MM.1S (cell line): ENCODE measurements at regions not wholly inside any gene's neighbourhood (a gene's known extent, or its start where the extent isn't known, plus 50 kb on each side); places are given as distances from the start of the nearest gene placed in this dataset.

ENCODE experiments used
- CTCF ChIP-seq: fragments of 300-600 bp; sonication (generic); IDR thresholded peaks from 2 replicates; pipeline ENCODE4 v1.5.1; 2016; ENCODE audit warnings: antibody characterized with exemption, low read length, mixed read lengths
- EZH2 ChIP-seq: fragments of 300-600 bp; sonication (generic); optimal IDR thresholded peaks from 2 replicates; pipeline ENCODE3; 2017; ENCODE audit warnings: low read depth, mild to moderate bottlenecking, antibody characterized with exemption, low read length, mixed read lengths
- EZH2phosphoT487 ChIP-seq: fragments of 300-600 bp; sonication (generic); IDR thresholded peaks from 2 replicates; pipeline ENCODE4 v1.6.1; 2018; ENCODE audit warnings: antibody characterized with exemption, low read length

GRCh38 chr4:154078504-154079350, 289.8 kb upstream of the SFRP2 start:
- no peak for TF ChIP-seq CTCF
- TF ChIP-seq EZH2phosphoT487 = no peak
- no peak for TF ChIP-seq EZH2
